GM23338 (cell line): ENCODE measurements at regions not wholly inside any gene's neighbourhood (a gene's known extent, or its start where the extent isn't known, plus 50 kb on each side); places are given as distances from the start of the nearest gene placed in this dataset.

ENCODE experiments used
- EZH2 ChIP-seq: fragments of 200-600 bp; sonication (generic); IDR thresholded peaks from one replicate; pipeline ENCODE4 v1.8.0; 2017; ENCODE audit warnings: antibody characterized with exemption, mild to moderate bottlenecking, low read depth; ENCODE audit not compliant: unreplicated experiment
- TF ChIP-seq, protein P1 (sequence below), 2 experiments: fragments of 200-600 bp in 1 of 2; sonication (generic) in 1 of 2; conservative IDR thresholded peaks; 2 replicates each; pipeline versions ENCODE4 v1.5.1 to v1.6.1; 2016 to 2017; ENCODE audit warnings: antibody characterized with exemption in 2 of 2, low read depth in 2 of 2, mild to moderate bottlenecking in 2 of 2, moderate library complexity in 1 of 2

GRCh38 chr6:18605841-18606240 is 218.7 kb downstream of the RNF144B start:
- TF ChIP-seq EZH2 = no peak
- TF ChIP-seq, protein P1, sequence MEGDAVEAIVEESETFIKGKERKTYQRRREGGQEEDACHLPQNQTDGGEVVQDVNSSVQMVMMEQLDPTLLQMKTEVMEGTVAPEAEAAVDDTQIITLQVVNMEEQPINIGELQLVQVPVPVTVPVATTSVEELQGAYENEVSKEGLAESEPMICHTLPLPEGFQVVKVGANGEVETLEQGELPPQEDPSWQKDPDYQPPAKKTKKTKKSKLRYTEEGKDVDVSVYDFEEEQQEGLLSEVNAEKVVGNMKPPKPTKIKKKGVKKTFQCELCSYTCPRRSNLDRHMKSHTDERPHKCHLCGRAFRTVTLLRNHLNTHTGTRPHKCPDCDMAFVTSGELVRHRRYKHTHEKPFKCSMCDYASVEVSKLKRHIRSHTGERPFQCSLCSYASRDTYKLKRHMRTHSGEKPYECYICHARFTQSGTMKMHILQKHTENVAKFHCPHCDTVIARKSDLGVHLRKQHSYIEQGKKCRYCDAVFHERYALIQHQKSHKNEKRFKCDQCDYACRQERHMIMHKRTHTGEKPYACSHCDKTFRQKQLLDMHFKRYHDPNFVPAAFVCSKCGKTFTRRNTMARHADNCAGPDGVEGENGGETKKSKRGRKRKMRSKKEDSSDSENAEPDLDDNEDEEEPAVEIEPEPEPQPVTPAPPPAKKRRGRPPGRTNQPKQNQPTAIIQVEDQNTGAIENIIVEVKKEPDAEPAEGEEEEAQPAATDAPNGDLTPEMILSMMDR (conservative IDR thresholded peaks at IDR 0.05; ENCODE audit: low read depth in 2 of 2) = no peak
